H1 (cell line): ENCODE measurements at regions not wholly inside any gene's neighbourhood (a gene's known extent, or its start where the extent isn't known, plus 50 kb on each side); places are given as distances from the start of the nearest gene placed in this dataset.

ENCODE experiments used
- CTCF ChIA-PET: fragments of 300-600 bp; sonication (Branson Sonifier 250); formaldehyde crosslinking; loops from one replicate; lab custom pipeline; 2021; ENCODE audit not compliant: partially characterized antibody; lab: Charles Lee
- POLR2A ChIA-PET: fragments of 300-600 bp; sonication (Branson Sonifier 250); formaldehyde crosslinking; loops from one replicate; lab custom pipeline; 2021; ENCODE audit warnings: inconsistent platforms; ENCODE audit not compliant: partially characterized antibody; lab: Charles Lee
- DNase-seq, 2 experiments: peaks; one replicate each; pipeline versions ENCODE4 v3.0.0 to v3.0.0-alpha.2; 2010 to 2022; ENCODE audit warnings: low spot score in 2 of 2, low read depth in 1 of 2, mixed read lengths in 1 of 2
- FAIRE-seq: peaks from 2 replicates; lab custom pipeline; 2011; peaks lifted over from hg19 to GRCh38; lab: Jason Lieb, UNC
- H2AFZ ChIP-seq: 2 replicates; pipeline ENCODE4 v1.8.1; 2012; ENCODE audit warnings: low read length, inconsistent platforms
- H2AK5ac ChIP-seq: 2 replicates; pipeline ENCODE4 v1.6.1; 2013; ENCODE audit warnings: low read depth, low read length
- H2BK120ac ChIP-seq: replicated peaks from 2 replicates; pipeline ENCODE3; 2013; ENCODE audit warnings: low read depth, low read length, inconsistent platforms
- H2BK12ac ChIP-seq: 2 replicates; pipeline ENCODE4 v1.6.1; 2013; ENCODE audit warnings: low read depth, low read length
- H2BK15ac ChIP-seq: 2 replicates; pipeline ENCODE4 v1.6.1; 2013; ENCODE audit warnings: low read length
- H2BK20ac ChIP-seq: 2 replicates; pipeline ENCODE4 v1.6.1; 2013; ENCODE audit warnings: low read length
- H2BK5ac ChIP-seq: 2 replicates; pipeline ENCODE4 v1.6.1; 2013; ENCODE audit warnings: low read depth, low read length
- H3K14ac ChIP-seq: 2 replicates; pipeline ENCODE4 v1.6.1; 2013; ENCODE audit warnings: inconsistent platforms; ENCODE audit not compliant: insufficient read length
- H3K18ac ChIP-seq: 2 replicates; pipeline ENCODE4 v1.6.1; 2013; ENCODE audit warnings: low read length; ENCODE audit errors: extremely low read depth
- H3K23ac ChIP-seq: 2 replicates; pipeline ENCODE4 v1.6.1; 2013; ENCODE audit warnings: inconsistent platforms; ENCODE audit not compliant: insufficient read length
- H3K23me2 ChIP-seq: 2 replicates; pipeline ENCODE4 v1.6.1; 2013; ENCODE audit warnings: low read depth, low read length
- H3K27ac ChIP-seq: 2 replicates; pipeline ENCODE4 v1.6.1; 2011; ENCODE audit warnings: low read depth, low read length, inconsistent platforms
- H3K27me3 ChIP-seq, 4 experiments: replicated peaks in 1 of 4; 1 replicate in 1 of 4; 2 replicates in 3 of 4; pipeline versions ENCODE4 v1.6.1 to v1.8.1; 2011 to 2013; ENCODE audit warnings: low read length in 3 of 4, mild to moderate bottlenecking in 3 of 4, inconsistent platforms in 2 of 4, mixed read lengths in 2 of 4, moderate library complexity in 1 of 4; ENCODE audit not compliant: control insufficient read depth in 3 of 4, insufficient read depth in 3 of 4; ENCODE audit errors: extremely low read depth in 1 of 4
- H3K36me3 ChIP-seq, 4 experiments: 2 replicates each; pipeline versions ENCODE4 v1.6.1 to v1.8.1; 2011 to 2013; ENCODE audit warnings: mild to moderate bottlenecking in 4 of 4, low read length in 3 of 4, moderate library complexity in 2 of 4, control low read depth in 1 of 4, inconsistent platforms in 1 of 4; ENCODE audit not compliant: insufficient read depth in 4 of 4, control insufficient read depth in 2 of 4
- H3K4ac ChIP-seq: replicated peaks from 2 replicates; pipeline ENCODE3; 2013; ENCODE audit warnings: low read length, low read depth, mixed read lengths, inconsistent platforms; ENCODE audit not compliant: insufficient read length
- H3K4me1 ChIP-seq, 4 experiments: replicated peaks in 1 of 4; 1 replicate in 1 of 4; 2 replicates in 3 of 4; pipeline versions ENCODE4 v1.6.1 to v1.8.1; 2011 to 2013; ENCODE audit warnings: low read length in 3 of 4, inconsistent platforms in 2 of 4, mixed read lengths in 1 of 4; ENCODE audit not compliant: insufficient read depth in 4 of 4, control insufficient read depth in 3 of 4
- H3K4me2 ChIP-seq, 2 experiments: 2 replicates each; pipeline versions ENCODE4 v1.6.1 to v1.8.1; 2011 to 2013; ENCODE audit warnings: low read depth in 2 of 2, low read length in 2 of 2, control low read depth in 1 of 2, inconsistent platforms in 1 of 2, mild to moderate bottlenecking in 1 of 2; ENCODE audit not compliant: insufficient read depth in 1 of 2
- H3K4me3 ChIP-seq, 4 experiments: fragments of 200-600, 300-600 bp in 1 of 4; sonication (generic), shearing (Covaris generic), sonication (Bioruptor Twin) in 1 of 4; 2 replicates each; pipeline versions ENCODE4 v1.5.1 to v1.8.1; 2011 to 2016; ENCODE audit warnings: low read length in 4 of 4, low read depth in 3 of 4, control low read depth in 2 of 4, inconsistent platforms in 2 of 4, mild to moderate bottlenecking in 2 of 4, mixed read lengths in 1 of 4, moderate library complexity in 1 of 4; ENCODE audit not compliant: insufficient read depth in 2 of 4; ENCODE audit errors: extremely low read depth in 1 of 4
- H3K56ac ChIP-seq: replicated peaks from 2 replicates; pipeline ENCODE3; 2013; ENCODE audit warnings: low read depth, mild to moderate bottlenecking, mixed read lengths, low read length, inconsistent platforms; ENCODE audit not compliant: insufficient read length
- H3K79me1 ChIP-seq: 2 replicates; pipeline ENCODE4 v1.6.1; 2013; ENCODE audit warnings: low read depth, low read length, control low read depth
- H3K79me2 ChIP-seq, 2 experiments: 2 replicates each; pipeline versions ENCODE4 v1.6.1 to v1.8.1; 2012 to 2013; ENCODE audit warnings: low read length in 2 of 2, mild to moderate bottlenecking in 2 of 2, inconsistent platforms in 1 of 2; ENCODE audit not compliant: insufficient read depth in 2 of 2, control insufficient read depth in 1 of 2
- H3K9ac ChIP-seq, 4 experiments: replicated peaks in 1 of 4; 1 replicate in 1 of 4; 2 replicates in 3 of 4; pipeline versions ENCODE4 v1.6.1 to v1.8.1; 2011 to 2013; ENCODE audit warnings: low read depth in 3 of 4, low read length in 3 of 4, control low read depth in 2 of 4, mild to moderate bottlenecking in 2 of 4, moderate library complexity in 2 of 4, inconsistent platforms in 1 of 4; ENCODE audit errors: extremely low read depth in 1 of 4
- H3K9me3 ChIP-seq, 2 experiments: 2 replicates each; pipeline versions ENCODE4 v1.6.1 to v1.8.1; 2012 to 2013; ENCODE audit warnings: mild to moderate bottlenecking in 2 of 2, moderate library complexity in 2 of 2, control low read depth in 1 of 2, inconsistent platforms in 1 of 2, low read depth in 1 of 2, low read length in 1 of 2, mixed read lengths in 1 of 2; ENCODE audit not compliant: insufficient read depth in 2 of 2
- H4K20me1 ChIP-seq, 2 experiments: replicated peaks in 1 of 2; 2 replicates each; pipeline versions ENCODE3 to v1.8.1; 2011 to 2013; ENCODE audit warnings: inconsistent platforms in 2 of 2, low read length in 2 of 2, mild to moderate bottlenecking in 1 of 2; ENCODE audit not compliant: insufficient read depth in 2 of 2, control insufficient read depth in 1 of 2
- H4K5ac ChIP-seq: 2 replicates; pipeline ENCODE4 v1.6.1; 2013; ENCODE audit warnings: low read length, low read depth, mixed read lengths, inconsistent platforms; ENCODE audit not compliant: insufficient read length
- H4K8ac ChIP-seq: 2 replicates; pipeline ENCODE4 v1.8.0; 2013; ENCODE audit warnings: mild to moderate bottlenecking, moderate library complexity, low read length, inconsistent platforms; ENCODE audit not compliant: insufficient read depth; ENCODE audit errors: extremely low read depth
- H4K91ac ChIP-seq: replicated peaks from 2 replicates; pipeline ENCODE3; 2013; ENCODE audit warnings: low read length, mixed read lengths, inconsistent platforms; ENCODE audit not compliant: insufficient read length
- BRCA1 ChIP-seq: IDR thresholded peaks from 2 replicates; pipeline ENCODE4 v1.6.1; 2012; ENCODE audit warnings: low read depth, low read length, improper control_type of control experiment
- CHD2 ChIP-seq: IDR thresholded peaks from 2 replicates; pipeline ENCODE4 v1.6.1; 2012; ENCODE audit warnings: low read length, improper control_type of control experiment
- EZH2 ChIP-seq: fragments of 200-600 bp; sonication (generic); IDR thresholded peaks from 2 replicates; pipeline ENCODE4 v1.7.1; 2012; ENCODE audit warnings: low read depth, mild to moderate bottlenecking, moderate library complexity, low read length, inconsistent platforms; ENCODE audit not compliant: severe bottlenecking
- HDAC6 ChIP-seq: IDR thresholded peaks from one replicate; pipeline ENCODE4 v1.7.1; 2012; ENCODE audit warnings: low read depth, mild to moderate bottlenecking, inconsistent platforms, low read length, moderate library complexity
- JUND ChIP-seq: IDR thresholded peaks from 2 replicates; pipeline ENCODE4 v1.6.1; 2011; ENCODE audit warnings: mild to moderate bottlenecking, improper control_type of control experiment, low read length
- KDM5A ChIP-seq: fragments of 200-600 bp; IDR thresholded peaks from 2 replicates; pipeline ENCODE4 v1.7.1; 2012; ENCODE audit warnings: mild to moderate bottlenecking, low read length, inconsistent platforms, mixed read lengths
- RAD21 ChIP-seq, 2 experiments: IDR thresholded peaks in 1 of 2; conservative IDR thresholded peaks in 1 of 2; 2 replicates each; pipeline ENCODE4 v1.6.1; 2011; ENCODE audit warnings: low read depth in 2 of 2, low read length in 2 of 2, improper control_type of control experiment in 1 of 2, inconsistent platforms in 1 of 2, mild to moderate bottlenecking in 1 of 2, moderate library complexity in 1 of 2
- RBBP5 ChIP-seq: IDR thresholded peaks from 2 replicates; pipeline ENCODE4 v1.7.1; 2012; ENCODE audit warnings: low read depth, mild to moderate bottlenecking, inconsistent platforms, low read length, moderate library complexity, borderline replicate concordance
- RFX5 ChIP-seq: IDR thresholded peaks from 2 replicates; pipeline ENCODE4 v1.6.1; 2011; ENCODE audit warnings: low read depth, low read length, improper control_type of control experiment, borderline replicate concordance
- ZNF274 ChIP-seq: IDR thresholded peaks from 2 replicates; pipeline ENCODE4 v1.7.0; 2012; ENCODE audit warnings: low read length, borderline replicate concordance; ENCODE audit errors: extremely low read depth

- H3K14ac ChIP-seq, result no peak overlapping the region
- no peaks in the 10 kb centered on the region for H3K79me1 ChIP-seq
- no peak overlapping the region for H3K56ac ChIP-seq
- H3K23ac ChIP-seq, result no peak overlapping the region
- H4K8ac ChIP-seq, result no peak overlapping the region
- no peaks in the 10 kb centered on the region for H3K79me2 ChIP-seq
- H3K4ac ChIP-seq, result no peak overlapping the region
- no peak overlapping the region for H3K27ac ChIP-seq
- H2BK12ac ChIP-seq, result no peak overlapping the region
- no peak for FAIRE-seq
- CTCF ChIA-PET, result no interaction called here
- H3K36me3 ChIP-seq, result no peaks in the 10 kb centered on the region
- POLR2A ChIA-PET, result no interaction called here
- no peaks in the 10 kb centered on the region for H3K4me1 ChIP-seq
- no peak overlapping the region for H3K18ac ChIP-seq
- H2AFZ ChIP-seq, result no peak overlapping the region
- no peak overlapping the region for H2BK5ac ChIP-seq
- no peak overlapping the region for H3K4me2 ChIP-seq
- H2BK120ac ChIP-seq, result no peak overlapping the region
- H4K5ac ChIP-seq, result no peak overlapping the region
- H3K9ac ChIP-seq, result no peak overlapping the region
- DNase-seq, result no peak
- H3K27me3 ChIP-seq, result no peaks in the 10 kb centered on the region
- H4K91ac ChIP-seq, result no peak overlapping the region
- no peak overlapping the region for H2AK5ac ChIP-seq
- no peak overlapping the region for H2BK20ac ChIP-seq
- no peak overlapping the region for H2BK15ac ChIP-seq
- no peaks in the 10 kb centered on the region for H3K23me2 ChIP-seq
- H4K20me1 ChIP-seq, result no peaks in the 10 kb centered on the region
- no peak overlapping the region for H3K4me3 ChIP-seq
- H3K9me3 ChIP-seq, result no peaks in the 10 kb centered on the region
- TF ChIP-seq RFX5 (no peak), CHD2 (no peak), KDM5A (no peak), ZNF274 (no peak), HDAC6 (no peak), RBBP5 (no peak), RAD21 (IDR thresholded peaks at IDR 0.05 in 1 of 2, conservative IDR thresholded peaks at IDR 0.05 in 1 of 2; ENCODE audit: low read depth in 2 of 2, low read length in 2 of 2) (no peak), BRCA1 (no peak), JUND (no peak), EZH2 (no peak)
Observed at GRCh38 chr3:154582501-154582900, 152.5 kb upstream of the GPR149 start.
